Upper lobe of left lung (tissue), 4 donors: ENCODE measurements at regions not wholly inside any gene's neighbourhood (a gene's known extent, or its start where the extent isn't known, plus 50 kb on each side); places are given as distances from the start of the nearest gene placed in this dataset.

Experiments
- POLR2AphosphoS5 ChIP-seq, 2 donors: sonication (generic); formaldehyde crosslinking; IDR thresholded peaks; one replicate each; pipeline ENCODE4 v1.5.1; 2017; ENCODE audit warnings: antibody characterized with exemption in 2 of 2
- TF ChIP-seq, protein P1 (sequence below), 6 experiments: fragments of 450-650 bp in 4 of 6; fragments of 200-600 bp in 2 of 6; sonication (generic) in 2 of 6; IDR thresholded peaks; one replicate each; pipeline ENCODE4 v1.5.1; 2016 to 2019; ENCODE audit warnings: antibody characterized with exemption in 6 of 6

DNA sequence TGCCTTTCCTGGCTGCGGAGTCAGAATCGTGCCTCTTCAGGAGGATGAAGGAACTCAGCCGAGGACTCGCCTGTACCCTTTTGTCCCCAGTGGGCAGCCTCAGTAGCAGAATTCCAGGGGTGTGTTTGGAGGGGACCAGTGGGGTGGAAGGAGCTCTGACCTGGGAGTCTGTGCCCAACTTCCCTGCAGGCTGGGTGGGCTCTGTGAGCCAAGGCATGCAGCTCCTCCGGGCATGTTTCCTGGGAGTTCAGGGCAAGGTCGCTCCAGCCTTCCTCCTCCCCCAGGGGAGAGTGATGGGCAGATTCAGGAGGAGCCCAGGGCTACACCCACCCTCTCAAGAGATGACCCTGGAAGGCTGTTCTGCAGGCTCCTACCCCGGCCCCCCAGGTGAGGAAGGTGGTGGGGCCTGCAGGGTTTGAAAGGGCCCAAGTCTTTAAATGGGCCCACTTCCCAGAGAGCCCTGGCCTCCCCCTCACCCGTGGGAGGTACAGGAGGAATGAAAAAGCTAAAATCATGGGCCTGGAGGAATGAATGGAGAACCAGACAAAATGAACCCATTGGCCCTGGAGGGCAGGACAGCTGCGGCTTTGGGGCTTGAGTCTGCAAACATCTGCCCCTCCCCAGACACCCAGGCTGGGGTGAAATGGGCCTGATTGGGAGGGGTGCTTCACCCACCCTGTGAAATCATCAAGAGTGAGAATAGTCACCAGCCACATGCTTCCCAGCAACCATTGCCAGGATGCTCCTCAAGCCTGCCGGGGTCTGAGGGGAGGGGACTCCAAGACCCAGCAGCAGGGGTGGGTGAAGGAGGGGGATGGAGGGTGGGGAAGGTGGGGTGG lies 77.6 kb upstream of the PMEPA1 start:
- TF ChIP-seq, protein P1, sequence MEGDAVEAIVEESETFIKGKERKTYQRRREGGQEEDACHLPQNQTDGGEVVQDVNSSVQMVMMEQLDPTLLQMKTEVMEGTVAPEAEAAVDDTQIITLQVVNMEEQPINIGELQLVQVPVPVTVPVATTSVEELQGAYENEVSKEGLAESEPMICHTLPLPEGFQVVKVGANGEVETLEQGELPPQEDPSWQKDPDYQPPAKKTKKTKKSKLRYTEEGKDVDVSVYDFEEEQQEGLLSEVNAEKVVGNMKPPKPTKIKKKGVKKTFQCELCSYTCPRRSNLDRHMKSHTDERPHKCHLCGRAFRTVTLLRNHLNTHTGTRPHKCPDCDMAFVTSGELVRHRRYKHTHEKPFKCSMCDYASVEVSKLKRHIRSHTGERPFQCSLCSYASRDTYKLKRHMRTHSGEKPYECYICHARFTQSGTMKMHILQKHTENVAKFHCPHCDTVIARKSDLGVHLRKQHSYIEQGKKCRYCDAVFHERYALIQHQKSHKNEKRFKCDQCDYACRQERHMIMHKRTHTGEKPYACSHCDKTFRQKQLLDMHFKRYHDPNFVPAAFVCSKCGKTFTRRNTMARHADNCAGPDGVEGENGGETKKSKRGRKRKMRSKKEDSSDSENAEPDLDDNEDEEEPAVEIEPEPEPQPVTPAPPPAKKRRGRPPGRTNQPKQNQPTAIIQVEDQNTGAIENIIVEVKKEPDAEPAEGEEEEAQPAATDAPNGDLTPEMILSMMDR (IDR thresholded peaks at IDR 0.05): no peak
- TF ChIP-seq POLR2AphosphoS5 (IDR thresholded peaks at IDR 0.05): no peak
